Nephron (organoid): ENCODE measurements at regions not wholly inside any gene's neighbourhood (a gene's known extent, or its start where the extent isn't known, plus 50 kb on each side); places are given as distances from the start of the nearest gene placed in this dataset.
"Not testable (repeated sequence)": the region's sequence is repeated elsewhere in the genome, so short reads cannot be mapped to it uniquely, and the experiment has no call there.

ENCODE experiments used
- H3K27ac Mint-ChIP-seq, 3 experiments: 2 replicates each; pipeline ENCODE4 v1.8.0; 2020; ENCODE audit warnings: mixed read lengths in 3 of 3, mild to moderate bottlenecking in 2 of 3, moderate library complexity in 1 of 3
- H3K27me3 Mint-ChIP-seq: 2 replicates; pipeline ENCODE4 v1.8.0; 2021; ENCODE audit warnings: low read depth, mild to moderate bottlenecking, moderate library complexity, mixed read lengths
- H3K36me3 Mint-ChIP-seq: 2 replicates; pipeline ENCODE4 v1.8.0; 2020; ENCODE audit warnings: low read depth, mixed read lengths
- H3K4me1 Mint-ChIP-seq: 2 replicates; pipeline ENCODE4 v1.8.0; 2020; ENCODE audit warnings: mixed read lengths
- H3K4me3 Mint-ChIP-seq, 3 experiments: 2 replicates each; pipeline ENCODE4 v1.8.0; 2020; ENCODE audit warnings: mild to moderate bottlenecking in 3 of 3, mixed read lengths in 3 of 3, moderate library complexity in 2 of 3
- H3K9me3 Mint-ChIP-seq: 2 replicates; pipeline ENCODE4 v1.8.0; 2020; ENCODE audit warnings: mixed read lengths
- CTCF ChIP-seq, 3 experiments: fragments of 200-600 bp; sonication (generic); IDR thresholded peaks; one replicate each; pipeline ENCODE4 v1.5.0; 2021; ENCODE audit warnings: antibody characterized with exemption in 3 of 3; ENCODE audit not compliant: unreplicated experiment in 3 of 3

- Mint-ChIP-seq H3K27me3 (no peaks in the 10 kb centered on the region), H3K4me3 (no peak overlapping the region), H3K4me1 (no peaks in the 10 kb centered on the region), H3K9me3 (peaks cover 68% of the 10 kb centered on the region), H3K36me3 (peaks cover 18% of the 10 kb centered on the region), H3K27ac (no peak overlapping the region)
- no peak for TF ChIP-seq CTCF (IDR thresholded peaks at IDR 0.05; ENCODE audit: unreplicated experiment in 3 of 3)
These were observed 160.1 kb downstream of the OR4M2 start for GRCh38 chr15:22240403-22240802.

DNA sequence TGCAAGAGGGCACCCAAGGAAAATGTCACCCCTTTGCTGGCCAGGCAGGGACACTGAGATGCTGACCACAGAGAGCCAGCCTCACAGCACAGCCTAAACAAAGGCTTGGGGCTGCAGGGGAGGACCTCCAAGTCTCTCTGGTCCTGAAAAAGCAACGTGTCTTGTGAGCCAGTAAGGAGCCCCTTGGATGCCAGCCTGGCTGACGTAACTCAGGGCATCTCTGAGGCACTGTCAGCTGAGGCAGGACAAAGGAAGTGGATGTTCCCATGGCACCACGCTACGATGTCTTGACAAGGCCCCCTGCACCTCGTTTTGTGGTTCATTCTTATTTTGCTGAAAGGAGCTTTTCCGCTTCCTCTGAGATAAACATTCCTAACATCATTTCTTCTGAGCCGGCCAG, 160.7 kb downstream of the OR4M2 start:
- H3K36me3 Mint-ChIP-seq, result peaks cover 18% of the 10 kb centered on the region
- no peak for TF ChIP-seq CTCF (IDR thresholded peaks at IDR 0.05; ENCODE audit: unreplicated experiment in 3 of 3)
- no peak overlapping the region for H3K4me3 Mint-ChIP-seq
- no peaks in the 10 kb centered on the region for H3K27me3 Mint-ChIP-seq
- no peaks in the 10 kb centered on the region for H3K4me1 Mint-ChIP-seq
- H3K27ac Mint-ChIP-seq, result no peak overlapping the region
- H3K9me3 Mint-ChIP-seq, result peaks cover 68% of the 10 kb centered on the region

DNA sequence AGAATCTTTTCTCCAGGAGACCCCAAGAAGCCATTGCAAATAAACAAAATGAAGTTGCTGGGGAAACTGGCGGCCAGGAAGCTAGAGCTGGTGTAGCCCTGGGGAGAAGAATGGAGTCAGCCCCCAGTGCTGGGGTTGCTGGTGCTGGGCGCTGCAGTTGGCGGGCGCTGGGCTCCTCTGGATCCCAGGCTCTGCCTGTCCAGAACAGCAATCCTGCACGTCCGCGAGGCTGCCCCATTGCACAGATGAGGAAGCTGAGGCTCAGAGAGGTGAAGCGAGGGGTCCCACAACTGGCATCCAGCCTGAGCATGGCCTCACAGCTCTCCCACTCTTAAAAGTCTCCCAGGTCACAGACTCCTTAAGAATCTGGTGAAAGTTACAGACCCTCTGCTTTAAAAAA, 161.1 kb downstream of the OR4M2 start:
- Mint-ChIP-seq H3K4me3 (no peak overlapping the region), H3K9me3 (peaks cover 69% of the 10 kb centered on the region), H3K4me1 (no peaks in the 10 kb centered on the region), H3K27ac (no peak overlapping the region), H3K27me3 (no peaks in the 10 kb centered on the region), H3K36me3 (peaks cover 17% of the 10 kb centered on the region)
- TF ChIP-seq CTCF (IDR thresholded peaks at IDR 0.05; ENCODE audit: unreplicated experiment in 3 of 3), result no peak

GRCh38 chr15:22242311-22242710, 162.0 kb downstream of the OR4M2 start:
- not testable (repeated sequence) for H3K4me3 Mint-ChIP-seq, H3K27ac Mint-ChIP-seq, H3K27me3 Mint-ChIP-seq, H3K4me1 Mint-ChIP-seq
- Mint-ChIP-seq H3K36me3 (peaks cover 16% of the 10 kb centered on the region), H3K9me3 (peaks cover 65% of the 10 kb centered on the region)

DNA sequence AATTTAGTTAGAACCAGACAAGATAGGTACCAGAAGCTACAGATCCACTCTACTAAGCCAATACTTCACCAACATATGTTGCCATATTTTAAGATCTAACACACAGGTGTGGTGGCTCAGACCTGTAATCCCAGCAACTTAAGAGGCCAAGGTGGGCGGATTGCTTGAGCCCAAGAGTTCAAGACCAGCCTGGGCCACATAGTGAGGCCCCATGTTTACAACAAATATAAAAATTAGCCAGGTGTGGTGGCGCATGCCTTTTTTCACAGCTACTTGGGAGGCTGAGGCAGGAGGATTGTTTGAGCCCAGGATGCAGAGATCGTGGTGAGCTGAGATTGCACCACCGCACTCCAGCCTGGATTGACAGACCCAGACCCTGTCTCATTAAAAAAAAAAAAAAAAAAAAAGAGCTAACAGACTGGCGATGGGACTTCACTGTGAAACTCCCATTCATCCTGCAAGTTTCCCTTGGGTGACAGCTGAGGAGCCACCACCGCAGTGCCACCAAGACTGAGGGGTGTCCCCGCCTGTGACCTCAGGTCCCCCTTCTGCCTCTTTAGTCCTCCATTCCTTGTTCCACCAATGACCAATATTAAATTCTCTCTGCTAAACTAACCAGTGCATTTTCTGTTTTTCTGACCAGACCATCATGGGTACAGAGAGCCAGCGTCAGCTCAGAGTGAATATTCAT, 163.3 kb downstream of the OR4M2 start:
- Mint-ChIP-seq H3K27ac (no peak overlapping the region), H3K4me3 (no peak overlapping the region), H3K9me3 (peaks cover 64% of the 10 kb centered on the region), H3K36me3 (peaks cover 8% of the 10 kb centered on the region), H3K27me3 (no peaks in the 10 kb centered on the region), H3K4me1 (no peaks in the 10 kb centered on the region)
- TF ChIP-seq CTCF (IDR thresholded peaks at IDR 0.05; ENCODE audit: unreplicated experiment in 3 of 3), result no peak

DNA sequence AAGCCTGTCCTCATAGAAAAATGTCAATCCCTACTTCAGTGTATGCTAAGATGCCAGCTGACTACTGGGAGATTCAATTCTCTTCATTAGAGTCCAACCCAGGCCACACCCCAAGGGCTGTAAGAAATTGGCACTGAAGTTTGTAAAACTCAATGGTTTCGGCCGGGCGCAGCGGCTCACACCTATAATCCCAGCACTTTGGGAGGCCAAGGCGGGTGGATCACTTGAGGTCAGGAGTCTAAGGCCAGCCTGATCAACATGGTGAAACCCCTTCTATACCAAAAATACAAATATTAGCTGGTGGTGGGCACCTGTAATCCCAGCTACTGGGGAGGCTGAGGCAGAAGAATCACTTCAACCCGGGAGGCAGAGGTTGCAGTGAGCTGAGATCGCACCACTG, 169.2 kb downstream of the OR4M2 start:
- H3K27ac Mint-ChIP-seq, H3K4me1 Mint-ChIP-seq, H3K4me3 Mint-ChIP-seq, H3K27me3 Mint-ChIP-seq: not testable (repeated sequence)
- Mint-ChIP-seq H3K36me3 (peaks cover 10% of the 10 kb centered on the region), H3K9me3 (peaks cover 58% of the 10 kb centered on the region)

DNA sequence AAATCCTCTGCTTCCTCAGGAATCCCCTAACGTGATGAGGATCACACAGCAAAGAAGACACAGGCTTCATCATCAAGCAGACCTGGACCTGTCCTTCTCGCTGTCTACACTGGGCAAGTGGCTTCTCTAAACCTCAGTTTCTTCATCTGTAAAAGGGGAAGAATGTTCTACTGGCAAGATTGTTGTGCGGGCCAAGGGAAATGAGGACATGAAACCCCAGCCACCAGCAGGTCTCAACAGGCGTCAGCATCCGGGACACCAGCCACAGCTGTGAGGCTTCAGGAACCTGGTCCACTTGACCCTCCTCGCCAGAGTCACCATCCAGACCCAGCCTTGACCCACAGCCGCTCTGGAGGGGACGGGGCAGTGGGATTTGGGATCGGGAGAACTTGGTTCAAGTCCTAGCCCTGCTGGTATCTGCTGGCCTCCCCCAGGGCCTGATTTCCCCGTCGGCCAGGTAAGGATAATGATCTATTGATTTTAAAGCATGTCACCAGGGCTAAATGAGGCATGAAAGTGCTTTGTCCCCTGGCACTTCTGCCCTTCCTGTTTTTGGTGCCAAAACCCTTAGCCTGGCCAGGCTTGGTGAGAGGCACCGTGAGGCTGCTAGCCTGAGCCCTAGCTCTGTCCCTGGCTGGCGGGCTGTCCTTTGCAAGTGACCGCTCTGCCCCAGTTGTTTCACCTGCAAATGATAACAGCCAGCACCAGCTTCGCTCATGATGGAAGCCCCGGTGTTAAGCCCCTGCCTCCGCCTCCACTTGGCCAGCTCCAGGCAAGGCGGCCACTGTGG, 170.4 kb downstream of the OR4M2 start:
- not testable (repeated sequence) for H3K4me3 Mint-ChIP-seq, H3K4me1 Mint-ChIP-seq

More for the DNA sequence above, 170.4 kb downstream of the OR4M2 start:
- H3K36me3 Mint-ChIP-seq, result peaks cover 11% of the 10 kb centered on the region
- H3K27ac Mint-ChIP-seq, H3K27me3 Mint-ChIP-seq: not testable (repeated sequence)
- H3K9me3 Mint-ChIP-seq, result peaks cover 63% of the 10 kb centered on the region
